GM10847 (cell line): ENCODE measurements at regions not wholly inside any gene's neighbourhood (a gene's known extent, or its start where the extent isn't known, plus 50 kb on each side); places are given as distances from the start of the nearest gene placed in this dataset.

ENCODE experiments used
- POLR2A ChIP-seq: IDR thresholded peaks from 2 replicates; pipeline ENCODE4 v1.6.1; 2011; ENCODE audit not compliant: insufficient read length; ENCODE audit errors: extremely low read depth

DNA sequence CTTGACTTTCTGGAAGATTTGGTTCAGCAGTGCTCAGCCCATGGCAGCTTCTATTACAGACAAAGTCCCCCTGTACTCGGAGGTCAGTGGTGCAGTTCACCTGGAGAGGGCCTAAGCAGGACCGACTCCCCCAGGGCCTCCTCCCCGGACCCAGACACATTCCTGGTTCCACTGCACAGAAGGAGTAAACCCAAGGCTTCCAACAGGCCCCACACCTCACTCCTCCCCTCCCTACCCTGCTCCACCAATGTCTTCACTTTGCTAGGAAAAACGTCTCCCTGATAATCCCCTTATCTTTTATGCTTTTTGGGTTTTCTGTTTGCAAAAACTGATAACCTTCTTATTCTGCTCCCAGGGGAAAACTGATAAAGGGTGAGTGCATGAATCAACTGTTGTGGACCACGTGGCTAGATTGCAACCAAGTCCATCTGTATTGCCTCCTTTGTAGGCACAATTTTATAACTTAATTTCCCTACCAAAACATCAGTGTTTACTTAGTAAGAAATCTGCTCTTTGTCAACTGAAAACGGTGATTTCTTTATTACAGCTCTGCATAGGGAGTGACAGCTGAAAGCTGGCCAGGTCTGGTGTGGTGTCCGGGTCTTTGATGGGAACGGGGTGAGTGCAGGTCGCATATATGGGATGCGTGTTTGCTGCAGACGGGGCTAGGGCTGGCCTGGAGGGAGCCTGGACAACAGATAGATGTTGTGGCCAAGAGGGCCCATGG, 202.5 kb downstream of the GLI2 start:
- TF ChIP-seq POLR2A, result no peak

DNA sequence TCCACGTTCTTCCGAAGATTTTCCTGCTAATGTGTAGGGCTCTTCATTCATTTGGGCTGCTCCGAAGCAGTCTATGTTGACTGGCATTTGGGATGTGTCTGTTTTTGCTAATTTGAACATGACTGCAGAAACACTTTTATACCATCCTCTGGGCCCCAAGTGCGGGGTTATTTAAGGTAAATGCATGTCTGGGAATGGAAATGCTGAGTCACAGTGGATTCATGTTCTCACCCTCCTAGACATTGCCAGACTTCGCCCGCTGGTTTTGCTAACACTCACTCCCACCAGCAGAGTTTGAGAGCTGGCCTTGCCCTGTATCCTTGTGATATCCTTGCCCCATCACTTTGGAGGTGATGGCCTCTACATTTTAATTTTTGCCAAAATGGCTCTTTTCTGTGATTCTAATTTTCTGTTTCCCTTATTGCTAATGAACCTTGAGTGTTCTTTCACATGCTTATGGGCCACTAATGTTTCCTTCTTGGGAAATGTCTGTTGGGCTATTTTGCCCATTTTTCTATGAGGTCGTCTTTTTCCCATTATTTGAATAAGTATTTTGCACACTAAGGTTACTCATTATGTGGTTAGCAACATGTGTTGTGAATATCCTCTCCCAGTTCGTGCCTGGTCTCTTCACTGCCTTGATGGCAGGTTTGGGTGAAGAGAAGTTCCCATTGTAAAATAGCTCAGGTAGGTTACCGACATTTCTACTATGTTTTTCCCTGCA, 204.1 kb downstream of the GLI2 start:
- no peak for TF ChIP-seq POLR2A

DNA sequence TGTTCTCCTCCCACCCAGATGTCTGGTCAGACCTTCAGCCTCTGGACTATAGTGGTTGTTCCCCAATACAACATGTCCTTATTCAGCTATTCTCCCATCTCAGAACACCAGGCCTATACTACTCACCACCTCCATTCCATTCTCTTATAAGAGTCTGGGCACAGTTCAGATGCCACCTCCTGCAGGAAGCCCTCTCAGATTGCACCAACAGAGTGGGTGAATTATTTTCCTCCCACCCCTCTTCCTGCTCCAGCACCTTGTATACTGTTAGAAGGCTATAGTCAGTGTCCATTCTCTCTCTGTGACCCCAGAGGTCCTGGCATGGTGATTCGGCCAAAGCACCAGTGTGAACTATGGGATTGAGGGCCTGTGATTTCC, 204.6 kb downstream of the GLI2 start:
- no peak for TF ChIP-seq POLR2A

GRCh38 chr2:120940726-120941256, 205.1 kb downstream of the GLI2 start:
- no peak for TF ChIP-seq POLR2A

DNA sequence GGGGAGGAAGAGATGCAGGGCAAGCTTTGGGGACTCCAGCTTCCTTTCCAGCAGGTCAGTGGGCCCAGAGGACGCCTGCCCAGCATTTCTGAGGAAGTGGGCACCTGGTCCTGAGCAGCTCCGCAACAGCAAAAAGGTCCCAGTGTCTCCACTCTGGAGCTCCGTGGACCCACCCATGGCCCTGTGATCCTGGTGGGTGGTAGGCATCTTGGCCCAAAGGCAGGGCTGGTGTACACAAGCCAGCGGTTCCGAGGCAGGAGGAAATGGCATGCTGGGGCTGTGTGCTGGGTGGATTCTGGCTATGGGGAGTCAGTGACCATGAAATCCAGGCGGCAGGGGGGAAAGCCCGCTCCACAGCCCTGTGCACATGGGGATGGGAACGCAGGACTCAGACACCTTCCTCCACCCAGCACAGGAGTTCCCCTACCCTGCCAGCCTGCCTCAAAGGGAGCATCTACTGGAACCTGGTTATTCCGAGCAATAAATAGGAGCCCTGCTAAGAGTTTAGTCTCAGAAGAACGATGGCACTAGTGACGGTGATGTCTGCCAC, 206.0 kb downstream of the GLI2 start:
- TF ChIP-seq POLR2A, result no peak

GRCh38 chr2:120942658-120943057, 207.0 kb downstream of the GLI2 start:
- TF ChIP-seq POLR2A, result no peak

DNA sequence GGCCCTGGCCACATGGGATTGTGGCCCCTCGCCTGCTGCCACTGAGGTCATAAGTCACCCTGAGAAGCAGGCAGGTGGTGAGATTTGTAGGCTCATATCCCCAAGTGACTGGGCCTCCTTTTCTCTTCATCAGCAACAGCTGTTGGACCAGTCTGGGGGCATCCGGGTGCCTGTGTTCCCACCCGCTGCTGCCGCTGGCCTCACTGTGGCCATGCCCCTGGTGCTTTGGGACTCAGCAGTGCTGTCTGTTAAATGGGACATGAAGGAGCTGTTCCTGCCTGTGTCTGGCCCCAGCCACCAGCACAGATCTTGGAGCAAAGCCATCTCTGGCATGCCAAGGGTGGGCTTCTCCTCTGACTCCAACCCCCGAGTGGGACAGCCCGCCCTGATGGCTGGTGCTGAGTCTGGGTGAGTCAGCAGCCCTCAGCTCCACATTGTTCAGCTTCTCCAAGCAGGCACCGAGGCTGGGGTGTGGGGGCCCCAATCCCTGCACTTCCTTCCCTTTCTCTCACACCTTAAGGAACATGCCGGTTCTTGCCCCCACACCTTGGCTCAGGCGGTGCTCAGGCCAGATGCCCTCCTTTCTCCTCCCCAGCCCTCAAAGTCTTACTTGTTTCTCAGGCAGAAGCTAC, 207.9 kb downstream of the GLI2 start:
- TF ChIP-seq POLR2A, result no peak

DNA sequence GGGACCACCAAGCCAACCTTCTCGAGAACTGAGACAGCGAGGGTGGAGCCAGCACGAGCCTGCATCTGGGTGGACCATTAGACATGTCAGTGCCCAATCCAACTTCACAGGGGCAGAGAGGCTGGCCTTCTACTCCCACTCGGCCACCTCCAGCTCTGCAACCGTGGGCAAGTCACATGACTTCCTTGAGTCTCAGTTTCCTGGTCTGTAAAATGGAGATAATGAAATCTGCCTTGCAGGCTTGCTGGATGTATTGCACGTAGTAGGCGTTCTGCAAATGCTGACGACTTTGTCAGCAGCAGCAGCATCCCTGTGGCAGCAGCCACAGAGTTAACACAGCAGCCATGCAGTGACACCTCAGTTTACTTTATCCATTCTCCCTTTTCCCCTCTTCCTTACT, 208.9 kb downstream of the GLI2 start:
- no peak for TF ChIP-seq POLR2A

DNA sequence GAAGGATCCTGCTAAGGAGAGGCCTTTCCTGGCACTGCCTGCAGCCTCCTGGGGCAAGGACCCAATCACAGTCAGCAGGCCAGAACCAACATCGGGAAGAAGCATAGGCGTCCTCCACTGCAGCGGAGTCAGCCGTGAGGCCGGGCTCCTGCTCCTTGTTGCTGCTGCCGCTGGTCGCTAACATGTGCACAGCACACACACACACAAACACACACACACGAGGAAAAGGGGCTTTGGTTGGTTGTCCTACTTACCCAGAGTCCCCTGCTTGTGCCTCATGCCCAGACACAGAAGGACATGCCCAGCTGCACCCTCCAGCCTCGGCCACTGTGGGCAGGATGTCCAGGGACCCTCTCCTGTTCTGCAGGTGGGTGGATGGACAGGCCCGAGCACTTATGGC, 209.4 kb downstream of the GLI2 start:
- no peak for TF ChIP-seq POLR2A

DNA sequence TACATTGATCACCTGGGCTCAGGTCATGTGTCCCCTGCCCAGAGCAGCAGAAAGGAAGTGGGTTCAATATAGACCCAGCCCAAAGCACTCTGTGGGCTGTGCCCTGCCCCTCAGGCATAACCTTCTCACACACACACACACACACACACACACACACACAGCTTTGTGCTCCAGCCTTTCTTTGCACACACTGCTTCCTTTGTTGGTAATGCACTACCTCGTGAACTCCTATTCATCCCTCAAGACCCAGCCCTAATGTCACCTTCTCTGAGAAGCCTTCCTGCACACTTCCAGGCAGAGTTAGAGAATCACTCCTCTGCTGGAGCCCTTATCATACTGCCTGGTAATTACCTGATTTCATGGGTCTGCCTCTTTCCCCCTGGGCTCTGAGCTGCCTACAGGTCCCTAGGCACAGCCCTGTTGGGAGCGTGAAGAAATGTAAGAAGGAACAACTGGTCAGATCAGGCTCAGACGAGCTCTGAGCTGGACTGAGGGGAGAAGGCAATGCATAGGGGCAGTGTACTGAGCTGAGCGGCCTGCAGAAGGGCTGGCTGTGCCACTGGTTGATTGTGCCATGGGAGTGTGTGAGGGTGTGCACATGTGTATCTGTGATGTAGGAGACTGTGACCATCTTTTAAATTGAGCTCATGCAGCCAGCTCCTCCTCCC, 210.3 kb downstream of the GLI2 start:
- no peak for TF ChIP-seq POLR2A

GRCh38 chr2:120947327-120947726, 211.7 kb downstream of the GLI2 start:
- TF ChIP-seq POLR2A, result no peak

GRCh38 chr2:120947982-120948661, 212.5 kb downstream of the GLI2 start:
- TF ChIP-seq POLR2A, result no peak

GRCh38 chr2:120948662-120949011, 213.0 kb downstream of the GLI2 start:
- no peak for TF ChIP-seq POLR2A

DNA sequence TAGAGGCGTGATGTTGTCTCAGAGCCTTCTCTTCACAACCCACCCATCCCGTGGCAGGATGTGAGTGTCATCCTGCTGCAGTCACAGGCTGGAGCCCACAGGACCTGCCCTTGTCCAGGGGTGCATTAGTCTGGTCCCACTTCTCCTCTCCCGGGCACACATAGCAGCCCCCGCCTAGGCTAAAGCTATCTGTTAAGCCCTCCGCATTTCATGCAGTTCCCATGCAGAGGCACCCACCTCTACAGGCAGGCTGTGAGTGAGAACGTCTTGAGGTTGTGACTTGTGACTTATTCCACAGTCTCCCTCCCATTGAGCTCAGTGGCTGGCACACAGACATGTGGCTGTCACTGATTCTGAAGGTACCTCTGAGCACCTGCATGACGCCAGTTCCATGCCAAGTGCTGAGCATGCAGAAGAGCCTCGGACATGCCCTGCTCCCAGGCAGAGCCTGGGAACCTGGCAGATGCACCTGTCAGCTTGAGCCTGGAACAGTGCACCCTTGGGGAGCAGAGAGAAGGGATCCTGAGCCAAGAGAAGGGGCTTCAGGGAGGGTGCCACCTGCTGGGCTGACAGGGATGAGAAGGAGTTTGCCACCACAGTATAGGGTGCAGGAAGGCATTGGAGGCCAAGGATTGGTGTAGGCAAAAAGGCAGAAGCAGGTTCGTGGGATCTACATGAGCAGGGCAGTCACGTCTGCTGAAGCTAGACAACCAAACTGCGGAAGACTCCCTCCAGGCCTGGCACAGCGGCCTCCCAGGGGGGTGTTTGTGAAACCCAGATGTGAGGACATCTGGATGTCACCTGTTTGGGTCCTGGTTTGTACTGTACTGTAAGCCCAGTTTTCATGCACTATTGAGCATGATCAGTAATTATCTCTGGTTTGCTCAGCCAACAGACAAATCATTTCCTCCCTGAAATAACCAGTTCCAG, 213.6 kb downstream of the GLI2 start:
- no peak for TF ChIP-seq POLR2A
